ENCODE measurements at regions not wholly inside any gene's neighbourhood (a gene's known extent, or its start where the extent isn't known, plus 50 kb on each side); places are given as distances from the start of the nearest gene placed in this dataset.
"Not testable (repeated sequence)": the region's sequence is repeated elsewhere in the genome, so short reads cannot be mapped to it uniquely, and the experiment has no call there.

- no peak overlapping the region for H3K4me3 ChIP-seq (ENCODE audit: low read depth, low read length)
- no peak for DNase-seq (ENCODE audit: low read depth)
- no peak for TF ChIP-seq CTCF (conservative IDR thresholded peaks at IDR 0.05; ENCODE audit: low read depth, low read length)
Measured at GRCh38 chr4:64729561-64729960, 320.3 kb upstream of the TECRL start.

- H3K4me3 ChIP-seq (ENCODE audit: low read depth, low read length), result no peak overlapping the region
- TF ChIP-seq CTCF (conservative IDR thresholded peaks at IDR 0.05; ENCODE audit: low read depth, low read length), result no peak
- no peak for DNase-seq (ENCODE audit: low read depth)
Measured at GRCh38 chr4:64727960-64728359, 318.7 kb upstream of the TECRL start.

- not testable (repeated sequence) for H3K4me3 ChIP-seq (ENCODE audit: low read depth, low read length)
Measured at GRCh38 chr4:64727391-64727790, 318.1 kb upstream of the TECRL start.

GRCh38 chr4:64724689-64725088, 315.4 kb upstream of the TECRL start:
- H3K4me3 ChIP-seq (ENCODE audit: low read depth, low read length), result no peak overlapping the region
- DNase-seq (ENCODE audit: low read depth), result no peak
- TF ChIP-seq CTCF (conservative IDR thresholded peaks at IDR 0.05; ENCODE audit: low read depth, low read length), result no peak

More at GRCh38 chr4:64727391-64727790, 318.1 kb upstream of the TECRL start:
- not testable (repeated sequence) for DNase-seq (ENCODE audit: low read depth)

GRCh38 chr4:64721106-64721505, 311.9 kb upstream of the TECRL start:
- no peak for DNase-seq (ENCODE audit: low read depth)
- no peak for TF ChIP-seq CTCF (conservative IDR thresholded peaks at IDR 0.05; ENCODE audit: low read depth, low read length)
- H3K4me3 ChIP-seq (ENCODE audit: low read depth, low read length), result no peak overlapping the region

- no peak for TF ChIP-seq CTCF (conservative IDR thresholded peaks at IDR 0.05; ENCODE audit: low read depth, low read length)
- no peak for DNase-seq (ENCODE audit: low read depth)
- no peak overlapping the region for H3K4me3 ChIP-seq (ENCODE audit: low read depth, low read length)
Measured at GRCh38 chr4:64718091-64718490, 308.8 kb upstream of the TECRL start.

- TF ChIP-seq CTCF (conservative IDR thresholded peaks at IDR 0.05; ENCODE audit: low read depth, low read length), result no peak
- H3K4me3 ChIP-seq (ENCODE audit: low read depth, low read length), result no peak overlapping the region
- no peak for DNase-seq (ENCODE audit: low read depth)
Measured at GRCh38 chr4:64715741-64716140, 306.5 kb upstream of the TECRL start.

All from epithelial cell of proximal tubule (primary cell).